ENCODE measurements at regions not wholly inside any gene's neighbourhood (a gene's known extent, or its start where the extent isn't known, plus 50 kb on each side); places are given as distances from the start of the nearest gene placed in this dataset.

- H3K27ac ChIP-seq, result no peak overlapping the region
- TF ChIP-seq POLR2A (IDR thresholded peaks at IDR 0.05) (no peak), CTCF (IDR thresholded peaks at IDR 0.05) (no peak)
- WGBS, 4 donors, result 71 to 81% (median 77%) methylated on average over 2 of the region's 2 CpGs
- H3K4me3 ChIP-seq, result no peak overlapping the region
- no peaks in the 10 kb centered on the region for H3K9me3 ChIP-seq (replicated peaks in 1 of 3)
- intact Hi-C loops (cut with DNase I), result no loop called here
- H3K36me3 ChIP-seq (replicated peaks in 1 of 2), result no peaks in the 10 kb centered on the region
- no peaks in the 10 kb centered on the region for H3K27me3 ChIP-seq
- no peak for DNase-seq
- H3K4me1 ChIP-seq (replicated peaks in 1 of 2), result no peaks in the 10 kb centered on the region
Observed at GRCh38 chr4:125677665-125678307, 363.0 kb downstream of the FAT4 start.

- no peak for DNase-seq
- intact Hi-C loops (cut with DNase I), result no loop called here
- H3K27ac ChIP-seq, result no peak overlapping the region
- no peak overlapping the region for H3K4me3 ChIP-seq
- no peak for TF ChIP-seq POLR2A (IDR thresholded peaks at IDR 0.05)
- no peak for TF ChIP-seq CTCF (IDR thresholded peaks at IDR 0.05)
- no peaks in the 10 kb centered on the region for H3K27me3 ChIP-seq
- no peaks in the 10 kb centered on the region for H3K4me1 ChIP-seq (replicated peaks in 1 of 2)
- H3K36me3 ChIP-seq (replicated peaks in 1 of 2), result no peaks in the 10 kb centered on the region
- H3K9me3 ChIP-seq (replicated peaks in 1 of 3), result no peaks in the 10 kb centered on the region
Observed at GRCh38 chr4:125679989-125680388, 365.2 kb downstream of the FAT4 start.

GRCh38 chr4:125681240-125681639, 366.5 kb downstream of the FAT4 start:
- 67 to 75% (median 72%) methylated on average over 1 of the region's 1 CpG for WGBS, 4 donors
- Histone ChIP-seq H3K9me3 (replicated peaks in 1 of 3) (no peaks in the 10 kb centered on the region), H3K27me3 (no peaks in the 10 kb centered on the region), H3K4me3 (no peak overlapping the region), H3K4me1 (replicated peaks in 1 of 2) (no peaks in the 10 kb centered on the region), H3K36me3 (replicated peaks in 1 of 2) (no peaks in the 10 kb centered on the region), H3K27ac (no peak overlapping the region)
- no peak for DNase-seq
- TF ChIP-seq CTCF (IDR thresholded peaks at IDR 0.05), result no peak
- TF ChIP-seq POLR2A (IDR thresholded peaks at IDR 0.05), result no peak
- intact Hi-C loops (cut with DNase I), result no loop called here

- 81 to 92% (median 89%) methylated on average over 9 to 18 of the region's 18 CpGs for WGBS, 4 donors
- no peaks in the 10 kb centered on the region for H3K36me3 ChIP-seq (replicated peaks in 1 of 2)
- H3K27me3 ChIP-seq, result no peaks in the 10 kb centered on the region
- H3K4me3 ChIP-seq, result no peak overlapping the region
- intact Hi-C loops (cut with DNase I), result no loop called here
- no peak for DNase-seq
- no peaks in the 10 kb centered on the region for H3K4me1 ChIP-seq (replicated peaks in 1 of 2)
- no peaks in the 10 kb centered on the region for H3K9me3 ChIP-seq (replicated peaks in 1 of 3)
- TF ChIP-seq POLR2A (IDR thresholded peaks at IDR 0.05), result no peak
- no peak for TF ChIP-seq CTCF (IDR thresholded peaks at IDR 0.05)
- H3K27ac ChIP-seq, result no peak overlapping the region
Observed at GRCh38 chr4:125682730-125683129, 368.0 kb downstream of the FAT4 start.
